COLO668 (cell line): ENCODE measurements at regions not wholly inside any gene's neighbourhood (a gene's known extent, or its start where the extent isn't known, plus 50 kb on each side); places are given as distances from the start of the nearest gene placed in this dataset.
A peak's percentile ranks its signal among the peaks of the same experiment; 100 is the strongest.

Experiments
- DNase-seq: peaks from one replicate; lab custom pipeline; 2025; ENCODE audit not compliant: unreplicated experiment; lab: John Stamatoyannopoulos, UW

GRCh38 chr16:47781673-47782072, 320.5 kb downstream of the PHKB start:
- no peak for DNase-seq

GRCh38 chr16:47780213-47780875, 319.2 kb downstream of the PHKB start:
- DNase-seq, result peak; percentile 6

GRCh38 chr16:47779201-47780016, 318.3 kb downstream of the PHKB start:
- no peak for DNase-seq

GRCh38 chr16:47778106-47778801, 317.1 kb downstream of the PHKB start:
- DNase-seq, result no peak

- DNase-seq, result no peak
Observed at GRCh38 chr16:47777220-47777619, 316.1 kb downstream of the PHKB start.

- peak; percentile 42 for DNase-seq
Observed at GRCh38 chr16:47774661-47775060, 313.5 kb downstream of the PHKB start.

GRCh38 chr16:47753659-47754058, 292.5 kb downstream of the PHKB start:
- DNase-seq, result no peak
